ENCODE measurements at regions not wholly inside any gene's neighbourhood (a gene's known extent, or its start where the extent isn't known, plus 50 kb on each side); places are given as distances from the start of the nearest gene placed in this dataset.

GRCh38 chr11:96576383-96576782 is 186.6 kb downstream of the JRKL start:
- H3K27me3 ChIP-seq (ENCODE audit: control insufficient read depth, extremely low read depth, insufficient read depth, low read length): no peaks in the 10 kb centered on the region
- DNase-seq (ENCODE audit: low read depth, low spot score) (no peak), FAIRE-seq (no peak)
- no peaks in the 10 kb centered on the region for H3K9me3 ChIP-seq (ENCODE audit: control insufficient read depth, low read depth, low read length)
- H3K4me1 ChIP-seq (ENCODE audit: control insufficient read depth, extremely low read depth, insufficient read depth, low read length): no peaks in the 10 kb centered on the region
- no peak overlapping the region for H3K4me3 ChIP-seq (ENCODE audit: control insufficient read depth in 2 of 3, extremely low read depth in 1 of 3, insufficient read depth in 2 of 3, low read depth in 1 of 3, low read length in 3 of 3)
- H3K9ac ChIP-seq (ENCODE audit: control insufficient read depth, extremely low read depth, insufficient read depth, low read length): no peak overlapping the region
- H3K79me2 ChIP-seq (ENCODE audit: control insufficient read depth, insufficient read depth, low read length): no peaks in the 10 kb centered on the region
- H2AFZ ChIP-seq (ENCODE audit: control insufficient read depth, low read length): no peak overlapping the region
- TF ChIP-seq CTCF (optimal IDR thresholded peaks at IDR 0.05 in 1 of 3, IDR thresholded peaks at IDR 0.05 in 1 of 3, conservative IDR thresholded peaks at IDR 0.05 in 1 of 3; ENCODE audit: extremely low read depth in 1 of 3, insufficient read depth in 2 of 3, low read length in 3 of 3) (no peak), EZH2 (IDR thresholded peaks at IDR 0.05; ENCODE audit: low read length) (no peak)
- H3K4me2 ChIP-seq (ENCODE audit: control insufficient read depth, extremely low read depth, insufficient read depth, low read depth, low read length): no peak overlapping the region
- H3K27ac ChIP-seq (ENCODE audit: control insufficient read depth, insufficient read depth, low read length): no peak overlapping the region
- no peaks in the 10 kb centered on the region for H3K36me3 ChIP-seq (ENCODE audit: control insufficient read depth in 2 of 2, extremely low read depth in 1 of 2, insufficient read depth in 2 of 2, low read length in 2 of 2)
- dilution Hi-C loops (cut with MboI; ENCODE audit: extremely low pct_ligation_motif_present, low sequenced_read_pairs): no loop called here
- H4K20me1 ChIP-seq (ENCODE audit: control insufficient read depth, extremely low read depth, insufficient read depth, low read length): no peaks in the 10 kb centered on the region
- no peaks in the 10 kb centered on the region for H3K9me1 ChIP-seq (ENCODE audit: control insufficient read depth, extremely low read depth, insufficient read depth, low read length)

GRCh38 chr11:96578379-96578778 is 188.6 kb downstream of the JRKL start:
- no peak overlapping the region for H3K27ac ChIP-seq (ENCODE audit: control insufficient read depth, insufficient read depth, low read length)
- H3K9ac ChIP-seq (ENCODE audit: control insufficient read depth, extremely low read depth, insufficient read depth, low read length): no peak overlapping the region
- no peaks in the 10 kb centered on the region for H3K9me3 ChIP-seq (ENCODE audit: control insufficient read depth, low read depth, low read length)
- TF ChIP-seq EZH2 (IDR thresholded peaks at IDR 0.05; ENCODE audit: low read length) (no peak), CTCF (optimal IDR thresholded peaks at IDR 0.05 in 1 of 3, IDR thresholded peaks at IDR 0.05 in 1 of 3, conservative IDR thresholded peaks at IDR 0.05 in 1 of 3; ENCODE audit: extremely low read depth in 1 of 3, insufficient read depth in 2 of 3, low read length in 3 of 3) (no peak)
- FAIRE-seq (no peak), DNase-seq (ENCODE audit: low read depth, low spot score) (no peak)
- no peaks in the 10 kb centered on the region for H3K4me1 ChIP-seq (ENCODE audit: control insufficient read depth, extremely low read depth, insufficient read depth, low read length)
- no peaks in the 10 kb centered on the region for H3K36me3 ChIP-seq (ENCODE audit: control insufficient read depth in 2 of 2, extremely low read depth in 1 of 2, insufficient read depth in 2 of 2, low read length in 2 of 2)
- H3K4me3 ChIP-seq (ENCODE audit: control insufficient read depth in 2 of 3, extremely low read depth in 1 of 3, insufficient read depth in 2 of 3, low read depth in 1 of 3, low read length in 3 of 3): no peak overlapping the region
- no peaks in the 10 kb centered on the region for H4K20me1 ChIP-seq (ENCODE audit: control insufficient read depth, extremely low read depth, insufficient read depth, low read length)
- no peaks in the 10 kb centered on the region for H3K79me2 ChIP-seq (ENCODE audit: control insufficient read depth, insufficient read depth, low read length)
- H2AFZ ChIP-seq (ENCODE audit: control insufficient read depth, low read length): no peak overlapping the region
- no peak overlapping the region for H3K4me2 ChIP-seq (ENCODE audit: control insufficient read depth, extremely low read depth, insufficient read depth, low read depth, low read length)
- dilution Hi-C loops (cut with MboI; ENCODE audit: extremely low pct_ligation_motif_present, low sequenced_read_pairs): no loop called here
- no peaks in the 10 kb centered on the region for H3K9me1 ChIP-seq (ENCODE audit: control insufficient read depth, extremely low read depth, insufficient read depth, low read length)
- no peaks in the 10 kb centered on the region for H3K27me3 ChIP-seq (ENCODE audit: control insufficient read depth, extremely low read depth, insufficient read depth, low read length)
